ENCODE measurements at regions not wholly inside any gene's neighbourhood (a gene's known extent, or its start where the extent isn't known, plus 50 kb on each side); places are given as distances from the start of the nearest gene placed in this dataset.

GRCh38 chr18:28777756-28778155 lies 600.8 kb upstream of the CDH2 start:
- Histone ChIP-seq H3K9ac (no peak overlapping the region), H3K27ac (no peak overlapping the region), H3K27me3 (ENCODE audit: insufficient read depth, low read depth) (no peaks in the 10 kb centered on the region), H2AFZ (ENCODE audit: low read depth) (no peak overlapping the region), H4K20me1 (ENCODE audit: insufficient read depth) (no peaks in the 10 kb centered on the region), H3K4me1 (ENCODE audit: low read depth, poor library complexity, severe bottlenecking) (no peaks in the 10 kb centered on the region), H3K79me2 (ENCODE audit: insufficient read depth, low read depth) (no peaks in the 10 kb centered on the region), H3K36me3 (ENCODE audit: insufficient read depth) (no peaks in the 10 kb centered on the region), H3K4me3 (IDR thresholded peaks at IDR 0.05; ENCODE audit: insufficient read depth, low read depth, low read length) (no peak overlapping the region), H3K4me2 (no peak overlapping the region)
- TF ChIP-seq CTCF (conservative IDR thresholded peaks at IDR 0.05; ENCODE audit: low read depth, low read length) = no peak

- Histone ChIP-seq H3K27me3 (ENCODE audit: insufficient read depth, low read depth) (no peaks in the 10 kb centered on the region), H3K4me3 (IDR thresholded peaks at IDR 0.05; ENCODE audit: insufficient read depth, low read depth, low read length) (no peak overlapping the region), H3K4me1 (ENCODE audit: low read depth, poor library complexity, severe bottlenecking) (peaks cover 16% of the 10 kb centered on the region), H3K4me2 (peak overlapping the region; percentile 53), H3K9ac (no peak overlapping the region), H3K36me3 (ENCODE audit: insufficient read depth) (no peaks in the 10 kb centered on the region), H3K27ac (no peak overlapping the region), H4K20me1 (ENCODE audit: insufficient read depth) (no peaks in the 10 kb centered on the region), H3K79me2 (ENCODE audit: insufficient read depth, low read depth) (no peaks in the 10 kb centered on the region), H2AFZ (ENCODE audit: low read depth) (peak overlapping the region; percentile 47)
- TF ChIP-seq CTCF (conservative IDR thresholded peaks at IDR 0.05; ENCODE audit: low read depth, low read length) = no peak
Observed at GRCh38 chr18:28771849-28772248, 594.9 kb upstream of the CDH2 start.

GRCh38 chr18:28768791-28769768 lies 592.1 kb upstream of the CDH2 start:
- Histone ChIP-seq H3K4me2 (no peak overlapping the region), H4K20me1 (ENCODE audit: insufficient read depth) (no peaks in the 10 kb centered on the region), H3K79me2 (ENCODE audit: insufficient read depth, low read depth) (no peaks in the 10 kb centered on the region), H3K36me3 (ENCODE audit: insufficient read depth) (no peaks in the 10 kb centered on the region), H3K27me3 (ENCODE audit: insufficient read depth, low read depth) (no peaks in the 10 kb centered on the region), H3K4me3 (IDR thresholded peaks at IDR 0.05; ENCODE audit: insufficient read depth, low read depth, low read length) (no peak overlapping the region), H3K9ac (no peak overlapping the region), H3K27ac (no peak overlapping the region), H3K4me1 (ENCODE audit: low read depth, poor library complexity, severe bottlenecking) (peaks cover 16% of the 10 kb centered on the region), H2AFZ (ENCODE audit: low read depth) (no peak overlapping the region)
- TF ChIP-seq CTCF (conservative IDR thresholded peaks at IDR 0.05; ENCODE audit: low read depth, low read length) = no peak

- TF ChIP-seq CTCF (conservative IDR thresholded peaks at IDR 0.05; ENCODE audit: low read depth, low read length) = no peak
- no peaks in the 10 kb centered on the region for H4K20me1 ChIP-seq (ENCODE audit: insufficient read depth)
- no peaks in the 10 kb centered on the region for H3K79me2 ChIP-seq (ENCODE audit: insufficient read depth, low read depth)
- H3K27me3 ChIP-seq (ENCODE audit: insufficient read depth, low read depth) = no peaks in the 10 kb centered on the region
- no peak overlapping the region for H3K4me2 ChIP-seq
- no peak overlapping the region for H3K27ac ChIP-seq
- H3K36me3 ChIP-seq (ENCODE audit: insufficient read depth) = no peaks in the 10 kb centered on the region
- no peak overlapping the region for H3K4me3 ChIP-seq (IDR thresholded peaks at IDR 0.05; ENCODE audit: insufficient read depth, low read depth, low read length)
- H3K9ac ChIP-seq = no peak overlapping the region
- peaks cover 16% of the 10 kb centered on the region for H3K4me1 ChIP-seq (ENCODE audit: low read depth, poor library complexity, severe bottlenecking)
- H2AFZ ChIP-seq (ENCODE audit: low read depth) = no peak overlapping the region
Observed at GRCh38 chr18:28767727-28768211, 590.8 kb upstream of the CDH2 start.
